Endodermal cell (in vitro differentiated cells): ENCODE measurements at regions not wholly inside any gene's neighbourhood (a gene's known extent, or its start where the extent isn't known, plus 50 kb on each side); places are given as distances from the start of the nearest gene placed in this dataset.

Source experiments
- DNase-seq: peaks from one replicate; pipeline ENCODE4 v3.0.0-alpha.2; 2017
- H3K27ac ChIP-seq: 2 replicates; pipeline ENCODE4 v1.5.1; 2013; ENCODE audit warnings: mild to moderate bottlenecking, low read depth, low read length, moderate library complexity
- H3K27me3 ChIP-seq: 2 replicates; pipeline ENCODE4 v1.6.1; 2013; ENCODE audit warnings: mild to moderate bottlenecking, low read length, moderate library complexity; ENCODE audit not compliant: insufficient read depth, control insufficient read depth, poor library complexity, severe bottlenecking
- H3K36me3 ChIP-seq: 2 replicates; pipeline ENCODE4 v1.7.0; 2013; ENCODE audit warnings: mild to moderate bottlenecking, low read length, moderate library complexity; ENCODE audit not compliant: control insufficient read depth, insufficient read depth
- H3K4me1 ChIP-seq: one replicate; pipeline ENCODE4 v1.7.0; 2013; ENCODE audit warnings: low read length; ENCODE audit not compliant: control insufficient read depth, insufficient read depth
- H3K4me3 ChIP-seq: 2 replicates; pipeline ENCODE4 v1.5.1; 2013; ENCODE audit warnings: mild to moderate bottlenecking, low read length, moderate library complexity
- H3K9ac ChIP-seq: 2 replicates; pipeline ENCODE4 v1.6.1; 2013; ENCODE audit warnings: mild to moderate bottlenecking, low read length, moderate library complexity; ENCODE audit not compliant: poor library complexity, severe bottlenecking; ENCODE audit errors: extremely low read depth
- H3K9me3 ChIP-seq: 2 replicates; pipeline ENCODE4 v1.6.1; 2013; ENCODE audit warnings: mild to moderate bottlenecking, low read length, moderate library complexity; ENCODE audit not compliant: control insufficient read depth
- H3K27ac Mint-ChIP-seq: 2 replicates; pipeline ENCODE4 v1.8.0; 2020; ENCODE audit warnings: mixed read lengths
- H3K27me3 Mint-ChIP-seq: 2 replicates; pipeline ENCODE4 v1.8.0; 2021; ENCODE audit warnings: mild to moderate bottlenecking, mixed read lengths; ENCODE audit not compliant: insufficient read depth
- H3K36me3 Mint-ChIP-seq: 2 replicates; pipeline ENCODE4 v1.8.0; 2020; ENCODE audit warnings: low read depth, mixed read lengths
- H3K4me1 Mint-ChIP-seq: 2 replicates; pipeline ENCODE4 v1.8.0; 2020; ENCODE audit warnings: mixed read lengths
- H3K4me3 Mint-ChIP-seq: 2 replicates; pipeline ENCODE4 v1.8.0; 2020; ENCODE audit warnings: mild to moderate bottlenecking, moderate library complexity, mixed read lengths
- H3K9me3 Mint-ChIP-seq: 2 replicates; pipeline ENCODE4 v1.8.0; 2020; ENCODE audit warnings: mild to moderate bottlenecking, mixed read lengths
- WGBS, 2 experiments: methylation state at CpG; one replicate each; pipeline versions ENCODE4 v1.1.5 to v1.1.7; 2013; ENCODE audit warnings: missing lambda C conversion rate in 2 of 2, mixed read lengths in 1 of 2; ENCODE audit not compliant: insufficient coverage in 1 of 2, insufficient read length in 1 of 2; 5-methylcytosine and 5-hydroxymethylcytosine counted together
- TF ChIP-seq, protein P1 (sequence below): fragments of 200-600 bp; sonication (generic); conservative IDR thresholded peaks from 2 replicates; pipeline ENCODE4 v1.5.0; 2021; ENCODE audit warnings: antibody characterized with exemption, mild to moderate bottlenecking

- no peak overlapping the region for H3K9ac ChIP-seq
- no peaks in the 10 kb centered on the region for H3K36me3 Mint-ChIP-seq
- TF ChIP-seq, protein P1, sequence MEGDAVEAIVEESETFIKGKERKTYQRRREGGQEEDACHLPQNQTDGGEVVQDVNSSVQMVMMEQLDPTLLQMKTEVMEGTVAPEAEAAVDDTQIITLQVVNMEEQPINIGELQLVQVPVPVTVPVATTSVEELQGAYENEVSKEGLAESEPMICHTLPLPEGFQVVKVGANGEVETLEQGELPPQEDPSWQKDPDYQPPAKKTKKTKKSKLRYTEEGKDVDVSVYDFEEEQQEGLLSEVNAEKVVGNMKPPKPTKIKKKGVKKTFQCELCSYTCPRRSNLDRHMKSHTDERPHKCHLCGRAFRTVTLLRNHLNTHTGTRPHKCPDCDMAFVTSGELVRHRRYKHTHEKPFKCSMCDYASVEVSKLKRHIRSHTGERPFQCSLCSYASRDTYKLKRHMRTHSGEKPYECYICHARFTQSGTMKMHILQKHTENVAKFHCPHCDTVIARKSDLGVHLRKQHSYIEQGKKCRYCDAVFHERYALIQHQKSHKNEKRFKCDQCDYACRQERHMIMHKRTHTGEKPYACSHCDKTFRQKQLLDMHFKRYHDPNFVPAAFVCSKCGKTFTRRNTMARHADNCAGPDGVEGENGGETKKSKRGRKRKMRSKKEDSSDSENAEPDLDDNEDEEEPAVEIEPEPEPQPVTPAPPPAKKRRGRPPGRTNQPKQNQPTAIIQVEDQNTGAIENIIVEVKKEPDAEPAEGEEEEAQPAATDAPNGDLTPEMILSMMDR, result no peak
- no peaks in the 10 kb centered on the region for H3K4me1 ChIP-seq
- H3K27me3 ChIP-seq, result no peaks in the 10 kb centered on the region
- no peaks in the 10 kb centered on the region for H3K27me3 Mint-ChIP-seq
- H3K9me3 ChIP-seq, result no peaks in the 10 kb centered on the region
- H3K4me3 ChIP-seq, result no peak overlapping the region
- no peak overlapping the region for H3K4me3 Mint-ChIP-seq
- H3K36me3 ChIP-seq, result no peaks in the 10 kb centered on the region
- H3K27ac ChIP-seq, result no peak overlapping the region
- 80 to 95% methylated on average over 1 of the region's 1 CpG for WGBS, 2 experiments
- no peak overlapping the region for H3K27ac Mint-ChIP-seq
- no peaks in the 10 kb centered on the region for H3K4me1 Mint-ChIP-seq
- DNase-seq, result no peak
- H3K9me3 Mint-ChIP-seq, result no peaks in the 10 kb centered on the region
Measured at GRCh38 chr3:177883957-177884356, 652.3 kb upstream of the KCNMB2 start.

GRCh38 chr3:177885063-177885462, 651.2 kb upstream of the KCNMB2 start:
- Histone ChIP-seq H3K4me3 (no peak overlapping the region), H3K36me3 (no peaks in the 10 kb centered on the region), H3K9ac (no peak overlapping the region), H3K27me3 (no peaks in the 10 kb centered on the region), H3K27ac (no peak overlapping the region), H3K9me3 (no peaks in the 10 kb centered on the region), H3K4me1 (no peaks in the 10 kb centered on the region)
- Mint-ChIP-seq H3K4me1 (no peaks in the 10 kb centered on the region), H3K27ac (no peak overlapping the region), H3K27me3 (no peaks in the 10 kb centered on the region), H3K36me3 (no peaks in the 10 kb centered on the region), H3K9me3 (no peaks in the 10 kb centered on the region), H3K4me3 (no peak overlapping the region)
- WGBS, 2 experiments, result 90 to 97% methylated on average over 4 to 5 of the region's 5 CpGs
- TF ChIP-seq, protein P1, result no peak
- no peak for DNase-seq

- Histone ChIP-seq H3K9me3 (no peaks in the 10 kb centered on the region), H3K27ac (no peak overlapping the region), H3K9ac (no peak overlapping the region), H3K4me1 (no peaks in the 10 kb centered on the region), H3K27me3 (no peaks in the 10 kb centered on the region), H3K36me3 (no peaks in the 10 kb centered on the region), H3K4me3 (no peak overlapping the region)
- Mint-ChIP-seq H3K27me3 (no peaks in the 10 kb centered on the region), H3K4me3 (no peak overlapping the region), H3K4me1 (no peaks in the 10 kb centered on the region), H3K36me3 (no peaks in the 10 kb centered on the region), H3K9me3 (peaks cover 6% of the 10 kb centered on the region), H3K27ac (no peak overlapping the region)
- DNase-seq, result no peak
- 98 to 100% methylated on average over 2 to 3 of the region's 3 CpGs for WGBS, 2 experiments
- TF ChIP-seq, protein P1, result no peak
Measured at GRCh38 chr3:177886501-177886900, 649.7 kb upstream of the KCNMB2 start.
